AG20443 (cell line): ENCODE measurements at regions not wholly inside any gene's neighbourhood (a gene's known extent, or its start where the extent isn't known, plus 50 kb on each side); places are given as distances from the start of the nearest gene placed in this dataset.

Source experiments
- DNase-seq: peaks from one replicate; pipeline ENCODE4 v3.0.0; 2012; ENCODE audit warnings: low spot score, mixed read lengths

DNA sequence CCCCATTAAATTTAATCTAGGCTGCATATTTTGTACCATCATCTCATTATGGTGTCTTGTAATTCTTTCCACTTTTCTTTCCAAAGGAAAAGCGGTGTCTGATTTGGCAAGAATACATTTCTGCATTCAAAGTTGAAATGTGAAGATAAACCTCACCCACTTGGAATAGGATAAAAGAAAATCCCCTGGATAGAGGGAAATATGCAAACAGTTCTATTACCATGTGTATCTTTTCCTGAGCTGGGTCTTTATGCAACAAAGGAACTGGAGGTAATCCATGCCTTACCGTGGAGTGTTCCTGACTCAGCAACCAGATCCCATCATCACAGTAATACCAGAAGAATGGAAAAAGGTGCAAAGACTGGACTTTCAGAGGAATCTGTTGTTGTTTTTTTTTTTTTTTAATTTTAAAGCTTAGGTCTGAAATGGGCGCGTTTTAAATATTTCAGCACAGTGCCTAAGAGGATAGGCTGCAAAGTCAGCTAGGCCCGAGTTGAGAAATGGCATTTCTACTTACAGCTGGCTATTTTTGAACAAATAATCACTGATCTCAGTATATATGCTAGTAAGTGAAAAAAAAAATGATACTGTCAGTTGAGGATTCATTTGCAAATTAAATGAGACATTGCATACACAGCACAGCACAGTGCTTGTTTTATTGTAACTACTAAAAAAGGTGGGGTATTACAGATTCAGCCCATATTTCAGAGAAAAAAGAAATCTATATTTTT is 55.5 kb upstream of the ADAMTS9 start:
- no peak for DNase-seq

DNA sequence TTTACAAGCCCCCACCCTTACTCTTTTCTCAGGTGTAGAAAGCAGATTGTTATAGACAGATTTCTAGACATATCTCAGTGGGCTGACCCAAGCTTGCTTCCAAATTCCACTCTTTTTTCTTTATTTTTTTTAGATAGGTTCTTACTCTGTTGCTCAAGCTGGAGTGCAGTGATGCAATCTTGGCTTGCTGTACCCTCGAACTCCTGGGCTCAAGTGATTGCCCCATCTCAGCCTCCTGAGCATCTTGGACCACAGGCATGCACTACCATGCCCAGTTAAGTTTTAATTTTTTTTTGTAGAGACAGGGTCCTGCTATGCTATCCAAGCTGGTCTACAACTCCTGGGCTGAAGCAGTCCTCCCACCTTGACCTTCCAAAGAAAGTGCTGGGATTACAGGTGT is 53.5 kb upstream of the ADAMTS9 start:
- peak; percentile 10 for DNase-seq

DNA sequence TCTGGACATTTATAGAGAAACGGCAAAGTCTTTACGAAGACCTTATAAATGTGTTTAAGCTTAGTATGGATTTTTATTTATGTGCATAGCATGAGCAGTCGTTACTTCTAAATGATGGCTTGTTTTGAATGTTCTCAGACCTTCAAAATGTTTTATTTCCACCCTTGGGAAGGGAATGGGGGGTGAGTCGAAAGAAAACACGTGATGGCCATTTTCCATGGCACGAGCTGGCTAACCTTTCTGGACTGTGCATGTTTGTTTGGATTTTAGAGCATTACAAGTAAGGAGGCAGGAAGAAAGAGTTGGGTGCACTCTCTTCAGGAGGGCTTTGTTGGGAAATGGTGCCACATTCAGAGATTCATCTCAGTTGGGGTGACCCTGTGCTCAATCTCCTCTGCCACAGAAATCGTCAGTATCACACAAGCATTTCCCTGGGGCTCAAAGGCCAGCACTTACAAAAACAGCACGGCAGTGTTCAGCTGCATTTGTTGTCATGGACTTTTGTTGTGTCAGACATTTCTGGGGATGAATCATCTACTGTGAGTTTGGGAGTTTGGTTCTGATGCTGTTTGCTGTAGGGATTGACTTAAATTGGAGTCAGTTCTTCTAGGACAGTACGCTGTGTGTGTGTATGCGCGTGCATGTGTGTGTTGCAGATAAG is 52.3 kb upstream of the ADAMTS9 start:
- peak; percentile 55 for DNase-seq
